ENCODE measurements at regions not wholly inside any gene's neighbourhood (a gene's known extent, or its start where the extent isn't known, plus 50 kb on each side); places are given as distances from the start of the nearest gene placed in this dataset.
A peak's percentile ranks its signal among the peaks of the same experiment; 100 is the strongest.

DNA sequence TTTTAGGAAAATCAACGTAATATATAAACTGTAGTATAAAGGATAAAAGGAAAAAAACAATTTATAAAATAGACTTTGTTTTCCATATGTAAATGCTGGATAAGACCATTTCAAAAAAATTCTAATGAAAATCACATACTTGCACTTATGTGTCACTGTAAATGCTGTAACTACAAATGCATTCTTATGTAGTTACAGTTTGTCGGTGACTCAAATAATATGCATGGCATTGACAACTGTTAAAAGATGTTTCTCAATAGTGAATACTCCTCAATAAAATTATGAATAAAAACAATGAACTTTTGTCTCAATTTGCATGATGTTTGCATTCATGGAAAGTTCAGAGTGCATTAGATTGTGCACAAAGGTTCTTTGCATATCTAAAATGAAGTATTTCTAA is 614.0 kb upstream of the CHRM3 start:
- TF ChIP-seq, protein P1, sequence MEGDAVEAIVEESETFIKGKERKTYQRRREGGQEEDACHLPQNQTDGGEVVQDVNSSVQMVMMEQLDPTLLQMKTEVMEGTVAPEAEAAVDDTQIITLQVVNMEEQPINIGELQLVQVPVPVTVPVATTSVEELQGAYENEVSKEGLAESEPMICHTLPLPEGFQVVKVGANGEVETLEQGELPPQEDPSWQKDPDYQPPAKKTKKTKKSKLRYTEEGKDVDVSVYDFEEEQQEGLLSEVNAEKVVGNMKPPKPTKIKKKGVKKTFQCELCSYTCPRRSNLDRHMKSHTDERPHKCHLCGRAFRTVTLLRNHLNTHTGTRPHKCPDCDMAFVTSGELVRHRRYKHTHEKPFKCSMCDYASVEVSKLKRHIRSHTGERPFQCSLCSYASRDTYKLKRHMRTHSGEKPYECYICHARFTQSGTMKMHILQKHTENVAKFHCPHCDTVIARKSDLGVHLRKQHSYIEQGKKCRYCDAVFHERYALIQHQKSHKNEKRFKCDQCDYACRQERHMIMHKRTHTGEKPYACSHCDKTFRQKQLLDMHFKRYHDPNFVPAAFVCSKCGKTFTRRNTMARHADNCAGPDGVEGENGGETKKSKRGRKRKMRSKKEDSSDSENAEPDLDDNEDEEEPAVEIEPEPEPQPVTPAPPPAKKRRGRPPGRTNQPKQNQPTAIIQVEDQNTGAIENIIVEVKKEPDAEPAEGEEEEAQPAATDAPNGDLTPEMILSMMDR (IDR thresholded peaks at IDR 0.05; ENCODE audit: low read depth, low read length): no peak
- no peak overlapping the region for H3K4me3 ChIP-seq (replicated peaks in 1 of 2; ENCODE audit: low read depth in 2 of 2, low read length in 2 of 2)
- DNase-seq (ENCODE audit: low read depth in 2 of 2): peak in 1 of 2 donors; percentile 36

DNA sequence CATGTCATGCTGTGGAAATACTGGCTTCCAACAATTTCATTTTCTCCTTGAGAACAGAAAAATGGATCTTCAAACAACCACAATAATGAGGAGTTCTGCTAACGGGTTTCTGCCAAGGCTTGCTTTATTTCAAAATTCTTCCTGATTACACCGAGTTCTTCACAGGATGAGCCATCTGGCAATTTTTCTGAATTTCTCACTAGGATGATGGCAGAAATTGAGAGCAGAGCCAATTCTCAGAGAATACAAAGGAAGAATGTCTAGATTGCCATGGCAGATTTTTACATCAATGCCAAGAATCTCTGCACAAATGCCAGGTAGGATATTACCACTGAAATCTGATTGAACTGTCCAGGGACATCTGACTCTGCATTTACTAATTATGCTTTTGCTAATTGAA is 619.0 kb upstream of the CHRM3 start:
- TF ChIP-seq, protein P1 (IDR thresholded peaks at IDR 0.05; ENCODE audit: low read depth, low read length): no peak
- no peak for DNase-seq (ENCODE audit: low read depth in 2 of 2)
- no peak overlapping the region for H3K4me3 ChIP-seq (replicated peaks in 1 of 2; ENCODE audit: low read depth in 2 of 2, low read length in 2 of 2)

DNA sequence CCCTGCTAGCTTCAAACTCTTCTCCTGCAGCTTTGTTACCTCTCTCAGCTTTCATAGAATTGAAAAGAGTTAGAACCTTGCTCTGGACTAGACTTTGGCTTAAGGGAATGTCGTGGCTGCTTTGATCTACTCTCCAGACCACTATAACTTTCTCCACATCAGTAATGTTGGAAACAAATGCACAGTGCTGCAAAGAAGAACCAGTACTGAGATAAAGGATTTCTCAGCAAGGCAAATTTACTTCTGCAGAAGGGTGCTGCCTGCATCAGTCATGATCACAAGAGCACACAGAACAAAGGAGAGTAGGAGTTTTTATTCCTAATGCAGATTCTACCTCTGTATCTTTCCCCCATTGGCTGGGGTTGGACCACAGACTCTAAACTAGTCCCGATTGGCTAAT is 621.6 kb upstream of the CHRM3 start:
- TF ChIP-seq, protein P1 (IDR thresholded peaks at IDR 0.05; ENCODE audit: low read depth, low read length): no peak
- DNase-seq (ENCODE audit: low read depth in 2 of 2): no peak
- H3K4me3 ChIP-seq (replicated peaks in 1 of 2; ENCODE audit: low read depth in 2 of 2, low read length in 2 of 2): no peak overlapping the region

DNA sequence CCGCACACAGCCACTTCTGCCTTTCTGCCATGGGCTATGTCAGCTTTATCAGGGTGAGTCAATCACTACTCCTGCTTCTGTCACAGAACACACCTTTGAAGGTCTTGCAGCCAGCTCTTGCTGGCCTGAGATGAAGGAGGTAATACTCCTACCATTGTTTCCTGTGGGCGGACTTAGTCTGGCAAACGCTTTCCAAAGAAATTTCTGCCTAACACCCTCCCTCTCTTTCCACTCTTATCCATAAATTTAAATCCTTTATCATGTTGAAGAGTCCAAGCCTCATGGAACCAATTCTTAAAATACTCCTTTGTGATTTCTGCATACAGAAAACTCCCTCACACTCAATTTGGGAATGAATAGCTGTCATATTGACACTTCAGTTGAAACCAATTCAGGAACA is 633.1 kb upstream of the CHRM3 start:
- TF ChIP-seq, protein P1 (IDR thresholded peaks at IDR 0.05; ENCODE audit: low read depth, low read length): no peak
- no peak overlapping the region for H3K4me3 ChIP-seq (replicated peaks in 1 of 2; ENCODE audit: low read depth in 2 of 2, low read length in 2 of 2)
- DNase-seq (ENCODE audit: low read depth in 2 of 2): no peak

DNA sequence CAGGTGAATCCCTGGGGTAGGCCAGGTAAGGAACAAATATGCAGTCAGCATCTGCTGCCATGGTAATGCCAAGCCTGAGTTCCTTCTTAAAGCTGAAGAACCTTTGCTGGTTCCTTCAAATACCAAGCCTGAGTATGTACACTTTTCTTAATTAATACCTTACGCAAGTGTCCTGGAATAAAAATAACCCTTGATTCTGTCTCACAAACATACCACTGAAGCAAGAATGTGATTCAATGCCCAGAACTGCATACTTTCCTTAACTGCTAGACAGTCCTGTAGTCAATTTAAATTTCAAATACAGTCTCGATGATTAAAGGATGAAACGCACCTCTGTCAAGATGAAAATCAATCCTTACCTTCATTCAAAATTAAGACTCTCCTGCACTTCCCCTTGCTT is 634.0 kb upstream of the CHRM3 start:
- no peak for DNase-seq (ENCODE audit: low read depth in 2 of 2)
- TF ChIP-seq, protein P1 (IDR thresholded peaks at IDR 0.05; ENCODE audit: low read depth, low read length): no peak
- no peak overlapping the region for H3K4me3 ChIP-seq (replicated peaks in 1 of 2; ENCODE audit: low read depth in 2 of 2, low read length in 2 of 2)

DNA sequence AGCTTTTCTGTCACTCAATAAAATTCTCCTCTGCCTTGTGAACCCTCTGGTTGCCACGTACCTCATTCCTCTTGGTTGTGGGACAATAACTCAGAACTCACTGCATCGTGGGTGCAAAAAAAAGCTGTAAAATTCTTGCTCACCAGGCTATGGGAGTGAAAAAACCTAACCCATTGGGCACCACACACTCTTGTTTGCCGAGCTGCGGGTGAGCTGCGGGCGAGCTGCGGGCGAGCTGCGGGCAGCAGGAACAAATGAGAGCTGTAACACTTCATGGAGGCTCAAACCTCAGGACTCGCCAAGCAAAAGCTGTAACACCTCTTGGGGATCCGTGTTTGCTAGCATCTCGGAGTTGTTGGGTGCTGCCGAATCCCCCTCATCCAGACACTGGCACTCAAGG is 641.3 kb upstream of the CHRM3 start:
- H3K4me3 ChIP-seq (replicated peaks in 1 of 2; ENCODE audit: low read depth in 2 of 2, low read length in 2 of 2): no peak overlapping the region
- TF ChIP-seq, protein P1 (IDR thresholded peaks at IDR 0.05; ENCODE audit: low read depth, low read length): no peak
- DNase-seq (ENCODE audit: low read depth in 2 of 2): no peak

DNA sequence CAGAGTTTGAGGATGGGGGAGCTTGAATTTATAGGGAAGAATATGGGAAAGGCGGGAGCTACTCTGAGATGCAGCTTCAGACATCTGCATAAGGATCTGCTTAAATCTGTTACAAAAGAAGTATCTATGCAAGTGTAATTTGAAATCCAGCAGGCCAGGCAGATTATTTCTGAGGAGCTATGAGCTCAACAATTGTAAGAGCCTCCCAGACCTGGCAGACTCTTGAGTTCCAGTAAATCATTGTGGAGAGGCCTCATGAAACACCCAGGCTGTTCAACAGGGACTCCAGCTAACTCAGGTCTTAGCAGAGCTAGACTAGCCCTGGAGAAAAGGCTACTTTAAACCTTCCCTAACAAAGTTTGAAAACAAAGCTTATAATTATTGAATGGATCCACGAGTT is 647.5 kb upstream of the CHRM3 start:
- TF ChIP-seq, protein P1 (IDR thresholded peaks at IDR 0.05; ENCODE audit: low read depth, low read length): no peak
- H3K4me3 ChIP-seq (replicated peaks in 1 of 2; ENCODE audit: low read depth in 2 of 2, low read length in 2 of 2): no peak overlapping the region
- no peak for DNase-seq (ENCODE audit: low read depth in 2 of 2)

Measured in cardiac fibroblast (primary cell).